ENCODE measurements at regions not wholly inside any gene's neighbourhood (a gene's known extent, or its start where the extent isn't known, plus 50 kb on each side); places are given as distances from the start of the nearest gene placed in this dataset.

- TF ChIP-seq BHLHE40 (IDR thresholded peaks at IDR 0.05; ENCODE audit: borderline replicate concordance) (no peak), FOXA1 (IDR thresholded peaks at IDR 0.05) (no peak), SP1 (IDR thresholded peaks at IDR 0.05) (no peak), L3MBTL2 (conservative IDR thresholded peaks at IDR 0.05) (no peak), ARNT (IDR thresholded peaks at IDR 0.05) (no peak), TARDBP (IDR thresholded peaks at IDR 0.05) (no peak), FOXK2 (IDR thresholded peaks at IDR 0.05) (no peak), LEF1 (IDR thresholded peaks at IDR 0.05; ENCODE audit: borderline replicate concordance) (no peak), ELF4 (IDR thresholded peaks at IDR 0.05) (no peak), SUZ12 (IDR thresholded peaks at IDR 0.05) (no peak), HDGF (IDR thresholded peaks at IDR 0.05; ENCODE audit: borderline replicate concordance) (no peak), NFRKB (IDR thresholded peaks at IDR 0.05) (no peak), FOXM1 (IDR thresholded peaks at IDR 0.05; ENCODE audit: borderline replicate concordance) (no peak)
- TF ChIP-seq, protein P1, sequence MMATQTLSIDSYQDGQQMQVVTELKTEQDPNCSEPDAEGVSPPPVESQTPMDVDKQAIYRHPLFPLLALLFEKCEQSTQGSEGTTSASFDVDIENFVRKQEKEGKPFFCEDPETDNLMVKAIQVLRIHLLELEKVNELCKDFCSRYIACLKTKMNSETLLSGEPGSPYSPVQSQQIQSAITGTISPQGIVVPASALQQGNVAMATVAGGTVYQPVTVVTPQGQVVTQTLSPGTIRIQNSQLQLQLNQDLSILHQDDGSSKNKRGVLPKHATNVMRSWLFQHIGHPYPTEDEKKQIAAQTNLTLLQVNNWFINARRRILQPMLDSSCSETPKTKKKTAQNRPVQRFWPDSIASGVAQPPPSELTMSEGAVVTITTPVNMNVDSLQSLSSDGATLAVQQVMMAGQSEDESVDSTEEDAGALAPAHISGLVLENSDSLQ (IDR thresholded peaks at IDR 0.05): no peak
Observed at GRCh38 chr17:31605761-31606160, 214.3 kb downstream of the RAB11FIP4 start.

All from HEK293T (cell line).